Common myeloid progenitor, CD34-positive (primary cell): ENCODE measurements at regions not wholly inside any gene's neighbourhood (a gene's known extent, or its start where the extent isn't known, plus 50 kb on each side); places are given as distances from the start of the nearest gene placed in this dataset.

Experiments used
- CTCF ChIA-PET: fragments of 350-600 bp; sonication (Branson Sonifier 250); formaldehyde crosslinking; loops from one replicate; lab custom pipeline; 2021; ENCODE audit warnings: antibody characterized with exemption; lab: Charles Lee
- POLR2A ChIA-PET: fragments of 350-600 bp; sonication (Branson Sonifier 250); formaldehyde crosslinking; loops from one replicate; lab custom pipeline; 2021; ENCODE audit warnings: antibody characterized with exemption; lab: Charles Lee
- DNase-seq, 3 donors: peaks; one replicate each; pipeline versions ENCODE4 v3.0.0 to v3.0.0-alpha.2; 2013
- H3K27ac ChIP-seq, 2 experiments: 1 replicate in 1 of 2; 2 replicates in 1 of 2; pipeline ENCODE4 v1.7.0; 2013; ENCODE audit warnings: inconsistent platforms in 2 of 2, low read length in 2 of 2, mild to moderate bottlenecking in 2 of 2, low read depth in 1 of 2, moderate library complexity in 1 of 2; ENCODE audit not compliant: severe bottlenecking in 2 of 2, insufficient read depth in 1 of 2, poor library complexity in 1 of 2
- H3K27me3 ChIP-seq, 5 experiments: replicated peaks in 2 of 5; 1 replicate in 3 of 5; 2 replicates in 2 of 5; pipeline versions ENCODE4 v1.6.1 to v1.7.0; 2013; ENCODE audit warnings: low read length in 4 of 5, mild to moderate bottlenecking in 2 of 5, moderate library complexity in 2 of 5, inconsistent platforms in 1 of 5; ENCODE audit not compliant: insufficient read depth in 5 of 5, control insufficient read depth in 4 of 5
- H3K36me3 ChIP-seq, 4 experiments: 1 replicate in 2 of 4; 2 replicates in 2 of 4; pipeline versions ENCODE4 v1.6.1 to v1.7.0; 2013; ENCODE audit warnings: low read length in 3 of 4, control low read depth in 1 of 4, mild to moderate bottlenecking in 1 of 4; ENCODE audit not compliant: control insufficient read depth in 4 of 4, insufficient read depth in 4 of 4
- H3K4me1 ChIP-seq, 4 experiments: 1 replicate in 3 of 4; 2 replicates in 1 of 4; pipeline versions ENCODE4 v1.6.1 to v1.7.1; 2013; ENCODE audit warnings: low read length in 3 of 4, mild to moderate bottlenecking in 3 of 4, control low read depth in 1 of 4, inconsistent platforms in 1 of 4, moderate library complexity in 1 of 4; ENCODE audit not compliant: control insufficient read depth in 4 of 4, insufficient read depth in 4 of 4; ENCODE audit errors: control extremely low read depth in 1 of 4
- H3K4me3 ChIP-seq, 7 experiments: 1 replicate in 4 of 7; 2 replicates in 3 of 7; pipeline versions ENCODE4 v1.5.1 to v1.7.0; 2013; ENCODE audit warnings: mild to moderate bottlenecking in 7 of 7, low read length in 6 of 7, moderate library complexity in 6 of 7, inconsistent platforms in 2 of 7, low read depth in 2 of 7, control low read depth in 1 of 7; ENCODE audit not compliant: insufficient read depth in 4 of 7, control insufficient read depth in 1 of 7; ENCODE audit errors: extremely low read depth in 1 of 7
- H3K9me3 ChIP-seq, 5 experiments: 1 replicate in 4 of 5; 2 replicates in 1 of 5; pipeline versions ENCODE4 v1.6.1 to v1.7.1; 2013; ENCODE audit warnings: low read length in 4 of 5, mild to moderate bottlenecking in 2 of 5, inconsistent platforms in 1 of 5, low read depth in 1 of 5, moderate library complexity in 1 of 5; ENCODE audit not compliant: control insufficient read depth in 4 of 5, insufficient read depth in 2 of 5; ENCODE audit errors: control extremely low read depth in 1 of 5
- WGBS: methylation state at CpG from one replicate; pipeline ENCODE4 v1.1.5; 2013; ENCODE audit not compliant: insufficient coverage; 5-methylcytosine and 5-hydroxymethylcytosine counted together

DNA sequence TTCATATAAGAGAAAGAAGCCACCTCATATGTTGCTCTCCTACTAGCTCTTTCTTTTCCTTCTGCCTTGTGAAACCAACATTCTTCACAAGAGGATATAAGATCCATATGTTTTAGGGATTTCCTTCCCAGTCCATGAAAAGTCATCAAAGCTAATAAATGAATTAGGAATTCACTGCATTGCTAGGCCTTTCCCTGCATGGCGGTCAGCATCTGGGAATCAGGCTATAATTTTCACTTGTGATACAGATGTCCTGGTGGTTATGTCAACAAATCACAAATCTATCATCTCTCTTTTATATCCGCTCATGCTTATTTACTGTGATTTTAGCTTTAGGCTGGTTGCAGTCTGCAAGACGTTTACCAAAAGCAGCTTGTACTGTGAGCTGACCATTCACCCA, 510.0 kb downstream of the NLGN4X start:
- Histone ChIP-seq H3K27me3 (no peaks in the 10 kb centered on the region), H3K4me1 (no peaks in the 10 kb centered on the region), H3K4me3 (no peak overlapping the region), H3K9me3 (no peaks in the 10 kb centered on the region), H3K27ac (no peak overlapping the region), H3K36me3 (no peaks in the 10 kb centered on the region)
- DNase-seq = no peak
- ChIA-PET CTCF (no interaction called here), POLR2A (no interaction called here)
- WGBS = 82% methylated on average over 3 of the region's 3 CpGs

DNA sequence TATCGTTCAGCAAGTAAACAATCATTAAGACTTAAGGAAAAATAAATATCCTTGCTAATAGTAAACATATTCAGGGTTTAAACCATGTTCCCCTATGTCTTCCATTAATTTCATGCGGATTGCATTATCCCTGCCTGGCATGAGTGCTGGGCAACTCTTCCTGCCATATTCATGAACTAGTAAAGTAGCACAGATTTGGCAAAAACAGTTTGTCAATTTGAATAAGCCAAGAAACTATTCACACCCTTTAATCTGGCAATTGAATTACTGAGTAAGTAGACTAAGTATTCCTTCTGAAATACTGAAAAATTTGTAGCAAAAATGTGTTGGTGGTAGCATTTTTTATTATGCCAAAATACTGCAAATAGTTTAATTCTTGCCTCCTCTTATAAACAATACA, 512.0 kb downstream of the NLGN4X start:
- DNase-seq = no peak
- H3K4me3 ChIP-seq = no peak overlapping the region
- no peaks in the 10 kb centered on the region for H3K4me1 ChIP-seq
- CTCF ChIA-PET = no interaction called here
- H3K27me3 ChIP-seq = no peaks in the 10 kb centered on the region
- no CpG with 5 or more reads among the region's 2 CpGs for WGBS
- no peaks in the 10 kb centered on the region for H3K36me3 ChIP-seq
- no peak overlapping the region for H3K27ac ChIP-seq
- POLR2A ChIA-PET = no interaction called here
- no peaks in the 10 kb centered on the region for H3K9me3 ChIP-seq

DNA sequence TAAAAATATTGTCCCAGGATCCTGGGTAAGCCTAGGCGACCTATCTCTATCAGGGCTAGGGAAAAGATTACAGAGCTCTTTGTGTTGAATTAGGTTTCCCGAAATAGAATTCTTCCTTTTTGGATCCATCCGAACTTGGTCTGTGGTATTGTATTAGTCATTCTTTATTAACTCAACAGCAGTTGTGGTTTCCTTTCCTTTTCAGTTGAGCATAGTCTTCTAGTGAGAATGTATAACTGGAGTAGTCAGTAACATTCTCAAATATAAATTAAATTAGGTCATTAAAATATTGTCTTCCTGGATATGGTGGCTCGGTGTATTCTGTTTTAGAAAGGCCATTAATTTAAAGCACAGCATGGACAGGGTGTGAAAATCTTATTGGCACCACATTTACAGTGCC, 520.4 kb downstream of the NLGN4X start:
- CTCF ChIA-PET = no interaction called here

DNA sequence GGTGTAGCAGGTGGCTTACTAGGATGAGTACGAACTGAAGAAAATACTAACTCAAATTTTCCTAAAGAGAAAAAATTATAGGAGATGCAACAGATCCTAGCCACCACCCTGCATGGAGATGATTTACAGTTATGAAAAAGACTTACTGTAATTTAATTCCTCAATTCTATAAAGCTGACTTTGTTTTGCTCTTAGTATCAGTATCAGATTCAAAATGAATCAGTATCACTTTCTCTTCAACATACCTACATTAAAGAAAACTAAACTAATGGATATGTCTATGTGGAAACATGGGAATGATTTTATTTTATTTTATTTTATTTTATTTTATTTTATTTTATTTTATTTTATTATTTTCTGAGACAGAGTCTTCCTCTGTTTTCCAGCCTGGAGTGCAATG, 525.8 kb downstream of the NLGN4X start:
- ChIA-PET CTCF (no interaction called here), POLR2A (no interaction called here)
- DNase-seq = no peak
- Histone ChIP-seq H3K27me3 (peaks cover 0 to 2% (median 0%) of the 10 kb centered on the region in 5 experiments), H3K27ac (no peak overlapping the region), H3K9me3 (no peaks in the 10 kb centered on the region), H3K36me3 (no peaks in the 10 kb centered on the region), H3K4me1 (no peaks in the 10 kb centered on the region), H3K4me3 (no peak overlapping the region)
- no CpG with 5 or more reads among the region's 1 CpG for WGBS

More for the DNA sequence above, 520.4 kb downstream of the NLGN4X start:
- WGBS = 50% methylated on average over 1 of the region's 4 CpGs
- Histone ChIP-seq H3K27me3 (peaks cover 0 to 2% (median 0%) of the 10 kb centered on the region in 5 experiments), H3K4me3 (no peak overlapping the region), H3K4me1 (no peaks in the 10 kb centered on the region), H3K36me3 (no peaks in the 10 kb centered on the region), H3K9me3 (no peaks in the 10 kb centered on the region), H3K27ac (no peak overlapping the region)
- POLR2A ChIA-PET = no interaction called here
- DNase-seq = peak in 2 of 3 donors; percentile 31 to 45

DNA sequence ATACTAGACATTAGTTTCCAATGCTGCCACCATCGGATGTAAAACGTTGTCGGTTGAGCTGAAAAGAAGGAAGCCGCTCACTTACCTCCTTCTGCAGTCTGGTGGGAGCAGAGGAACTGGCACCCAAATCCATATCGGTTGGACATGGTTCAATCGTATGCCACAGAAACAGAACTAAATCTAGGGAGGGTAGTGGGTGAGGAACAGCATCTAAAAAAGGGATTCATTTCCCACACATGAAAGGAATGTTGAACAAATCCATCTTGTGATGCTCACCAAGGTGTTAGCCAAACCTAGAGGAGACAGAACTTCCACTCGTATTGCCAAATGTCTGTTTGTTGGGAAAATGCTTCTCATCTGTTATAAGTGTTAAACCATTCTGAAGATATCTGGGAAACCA, 532.7 kb downstream of the NLGN4X start:
- Histone ChIP-seq H3K9me3 (no peaks in the 10 kb centered on the region), H3K4me1 (no peaks in the 10 kb centered on the region), H3K4me3 (no peak overlapping the region), H3K27me3 (no peaks in the 10 kb centered on the region), H3K27ac (no peak overlapping the region), H3K36me3 (no peaks in the 10 kb centered on the region)
- ChIA-PET CTCF (no interaction called here), POLR2A (no interaction called here)
- WGBS = 100% methylated on average over 4 of the region's 7 CpGs
- no peak for DNase-seq

DNA sequence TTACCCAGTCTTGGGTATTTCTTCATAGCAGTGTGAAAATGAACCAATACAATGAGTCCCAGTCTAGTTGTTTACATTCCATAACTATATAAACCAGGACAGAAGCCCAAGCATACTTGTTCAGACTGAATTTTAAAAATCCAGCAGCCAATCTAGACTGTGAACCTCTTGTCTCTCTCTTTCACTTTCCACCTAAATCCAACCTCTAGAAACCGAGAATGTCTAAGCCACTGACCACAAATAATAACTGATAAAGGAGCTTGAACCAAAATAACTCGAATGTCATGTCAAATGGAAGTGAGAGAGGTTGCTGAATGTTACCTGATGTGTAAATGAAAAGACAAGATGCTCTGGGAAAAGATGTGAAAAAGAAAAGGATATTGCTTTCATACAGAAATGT, 544.7 kb downstream of the NLGN4X start:
- no peaks in the 10 kb centered on the region for H3K9me3 ChIP-seq
- no peaks in the 10 kb centered on the region for H3K4me1 ChIP-seq
- no CpG with 5 or more reads among the region's 2 CpGs for WGBS
- no peaks in the 10 kb centered on the region for H3K27me3 ChIP-seq
- no peak overlapping the region for H3K27ac ChIP-seq
- DNase-seq = no peak
- ChIA-PET POLR2A (no interaction called here), CTCF (interaction anchor here (1.4 kb wide), 1 partner anchor 194 kb away, joined by 3 read pairs; no protein-coding TSS in a partner anchor)
- no peak overlapping the region for H3K4me3 ChIP-seq
- H3K36me3 ChIP-seq = no peaks in the 10 kb centered on the region

DNA sequence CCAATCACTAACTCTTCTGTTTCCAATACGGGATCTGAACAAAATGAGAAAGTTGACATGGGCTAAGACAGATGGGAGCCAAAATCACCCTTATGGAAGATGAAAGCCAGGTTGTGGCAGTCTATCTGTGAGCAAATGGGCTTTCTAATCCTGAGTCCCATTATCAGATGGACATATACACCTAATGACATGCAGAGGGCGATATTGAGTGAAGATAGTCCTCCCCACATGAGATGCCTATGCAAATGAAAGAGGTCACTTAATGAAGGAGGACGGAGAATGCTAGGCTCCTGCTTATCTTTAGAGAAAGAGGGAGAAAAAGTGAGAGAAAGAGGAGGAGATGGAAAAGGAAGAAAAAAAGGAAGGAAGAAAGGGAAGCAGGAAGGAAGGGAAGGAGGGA, 547.5 kb downstream of the NLGN4X start:
- Histone ChIP-seq H3K27ac (no peak overlapping the region), H3K4me1 (no peaks in the 10 kb centered on the region), H3K36me3 (no peaks in the 10 kb centered on the region), H3K4me3 (no peak overlapping the region), H3K9me3 (no peaks in the 10 kb centered on the region), H3K27me3 (no peaks in the 10 kb centered on the region)
- CTCF ChIA-PET = no interaction called here
- WGBS = 72% methylated on average over 2 of the region's 3 CpGs
- POLR2A ChIA-PET = no interaction called here
- peak; percentile 25 to 62 (median 59) for DNase-seq
